ENCODE measurements at regions not wholly inside any gene's neighbourhood (a gene's known extent, or its start where the extent isn't known, plus 50 kb on each side); places are given as distances from the start of the nearest gene placed in this dataset.

DNA sequence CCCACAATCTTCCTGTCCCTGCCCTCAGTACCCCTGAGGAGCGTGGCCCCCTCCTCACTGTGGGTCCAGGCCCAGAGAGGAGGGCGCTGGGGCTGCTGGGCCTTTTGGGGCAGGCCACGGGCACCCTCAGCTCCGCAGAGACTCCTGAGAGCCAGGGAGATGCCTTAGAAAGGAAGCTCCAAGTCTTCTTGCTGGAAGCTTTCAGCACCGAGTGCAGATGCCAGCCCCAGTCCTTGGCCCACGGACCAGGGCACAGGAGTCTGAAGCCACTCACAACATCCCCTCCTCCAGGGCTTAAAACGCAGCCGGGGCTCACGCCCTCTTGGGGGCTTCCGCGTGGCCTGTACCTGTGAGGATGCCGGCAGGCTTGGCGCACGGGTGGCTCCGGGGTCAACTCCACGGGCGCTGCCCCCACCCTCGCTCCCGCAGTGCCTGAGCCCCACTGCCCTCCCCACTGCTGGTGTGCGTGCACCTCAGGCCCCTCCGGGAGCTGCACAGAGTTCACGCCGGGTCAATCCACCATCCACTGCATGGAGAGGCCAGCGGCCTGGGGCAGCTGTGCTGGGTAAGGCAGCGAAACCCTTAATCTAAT, 72.1 kb upstream of the CTDP1 start:
- TF ChIP-seq, protein P1, sequence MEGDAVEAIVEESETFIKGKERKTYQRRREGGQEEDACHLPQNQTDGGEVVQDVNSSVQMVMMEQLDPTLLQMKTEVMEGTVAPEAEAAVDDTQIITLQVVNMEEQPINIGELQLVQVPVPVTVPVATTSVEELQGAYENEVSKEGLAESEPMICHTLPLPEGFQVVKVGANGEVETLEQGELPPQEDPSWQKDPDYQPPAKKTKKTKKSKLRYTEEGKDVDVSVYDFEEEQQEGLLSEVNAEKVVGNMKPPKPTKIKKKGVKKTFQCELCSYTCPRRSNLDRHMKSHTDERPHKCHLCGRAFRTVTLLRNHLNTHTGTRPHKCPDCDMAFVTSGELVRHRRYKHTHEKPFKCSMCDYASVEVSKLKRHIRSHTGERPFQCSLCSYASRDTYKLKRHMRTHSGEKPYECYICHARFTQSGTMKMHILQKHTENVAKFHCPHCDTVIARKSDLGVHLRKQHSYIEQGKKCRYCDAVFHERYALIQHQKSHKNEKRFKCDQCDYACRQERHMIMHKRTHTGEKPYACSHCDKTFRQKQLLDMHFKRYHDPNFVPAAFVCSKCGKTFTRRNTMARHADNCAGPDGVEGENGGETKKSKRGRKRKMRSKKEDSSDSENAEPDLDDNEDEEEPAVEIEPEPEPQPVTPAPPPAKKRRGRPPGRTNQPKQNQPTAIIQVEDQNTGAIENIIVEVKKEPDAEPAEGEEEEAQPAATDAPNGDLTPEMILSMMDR (IDR thresholded peaks at IDR 0.05; ENCODE audit: insufficient read depth, low read length, poor library complexity, severe bottlenecking) = no peak
- DNase-seq (ENCODE audit: extremely low read depth, insufficient read length) = no peak
- Histone ChIP-seq H3K36me3 (ENCODE audit: control insufficient read depth, insufficient read depth, low read length) (no peaks in the 10 kb centered on the region), H3K27me3 (replicated peaks; ENCODE audit: control insufficient read depth, insufficient read depth, low read length) (no peaks in the 10 kb centered on the region), H3K4me3 (replicated peaks; ENCODE audit: low read depth, low read length) (no peak overlapping the region)

DNA sequence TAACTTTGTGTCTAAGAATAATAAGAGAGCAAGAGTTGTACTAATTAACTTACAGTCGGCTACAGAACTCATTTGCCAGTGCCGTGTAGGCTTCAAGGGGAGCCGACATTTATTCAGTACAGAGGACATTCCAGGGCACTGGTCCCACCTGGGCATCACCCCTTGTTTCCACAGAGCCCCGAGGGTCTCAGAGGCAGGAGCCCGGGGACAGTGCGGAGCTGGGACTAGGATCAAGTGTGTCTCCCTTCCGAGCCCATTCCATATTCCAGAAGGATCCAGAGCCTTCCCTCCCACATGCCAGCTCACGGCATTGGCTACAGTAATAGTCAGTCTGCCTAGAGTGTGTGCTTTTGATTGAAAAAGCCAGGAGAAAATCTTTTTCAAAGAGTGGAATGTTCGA, 71.5 kb upstream of the CTDP1 start:
- TF ChIP-seq, protein P1 (IDR thresholded peaks at IDR 0.05; ENCODE audit: insufficient read depth, low read length, poor library complexity, severe bottlenecking) = no peak
- no peaks in the 10 kb centered on the region for H3K27me3 ChIP-seq (replicated peaks; ENCODE audit: control insufficient read depth, insufficient read depth, low read length)
- DNase-seq (ENCODE audit: extremely low read depth, insufficient read length) = no peak
- H3K36me3 ChIP-seq (ENCODE audit: control insufficient read depth, insufficient read depth, low read length) = no peaks in the 10 kb centered on the region
- no peak overlapping the region for H3K4me3 ChIP-seq (replicated peaks; ENCODE audit: low read depth, low read length)

DNA sequence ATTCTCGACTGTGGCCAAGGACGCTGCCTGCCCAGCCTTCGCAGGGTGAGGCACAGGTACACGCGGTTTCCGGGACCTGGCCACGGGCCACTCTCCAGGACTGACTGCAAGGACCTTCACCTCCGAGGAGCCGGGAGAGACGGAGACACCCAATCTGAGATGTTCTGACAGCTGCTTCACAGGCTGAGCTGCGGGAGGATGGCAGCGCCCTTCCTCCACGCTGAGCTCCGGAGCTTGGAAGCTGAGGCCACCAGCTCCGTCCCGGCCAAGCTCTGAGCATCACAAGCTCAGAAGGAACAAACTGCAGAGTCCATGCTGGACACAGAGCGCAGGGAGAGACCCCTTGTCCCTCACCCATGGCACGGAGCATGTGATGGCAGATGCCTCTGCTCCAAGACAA, 71.1 kb upstream of the CTDP1 start:
- TF ChIP-seq, protein P1 (IDR thresholded peaks at IDR 0.05; ENCODE audit: insufficient read depth, low read length, poor library complexity, severe bottlenecking) = no peak
- Histone ChIP-seq H3K4me3 (replicated peaks; ENCODE audit: low read depth, low read length) (no peak overlapping the region), H3K27me3 (replicated peaks; ENCODE audit: control insufficient read depth, insufficient read depth, low read length) (no peaks in the 10 kb centered on the region), H3K36me3 (ENCODE audit: control insufficient read depth, insufficient read depth, low read length) (no peaks in the 10 kb centered on the region)
- no peak for DNase-seq (ENCODE audit: extremely low read depth, insufficient read length)

DNA sequence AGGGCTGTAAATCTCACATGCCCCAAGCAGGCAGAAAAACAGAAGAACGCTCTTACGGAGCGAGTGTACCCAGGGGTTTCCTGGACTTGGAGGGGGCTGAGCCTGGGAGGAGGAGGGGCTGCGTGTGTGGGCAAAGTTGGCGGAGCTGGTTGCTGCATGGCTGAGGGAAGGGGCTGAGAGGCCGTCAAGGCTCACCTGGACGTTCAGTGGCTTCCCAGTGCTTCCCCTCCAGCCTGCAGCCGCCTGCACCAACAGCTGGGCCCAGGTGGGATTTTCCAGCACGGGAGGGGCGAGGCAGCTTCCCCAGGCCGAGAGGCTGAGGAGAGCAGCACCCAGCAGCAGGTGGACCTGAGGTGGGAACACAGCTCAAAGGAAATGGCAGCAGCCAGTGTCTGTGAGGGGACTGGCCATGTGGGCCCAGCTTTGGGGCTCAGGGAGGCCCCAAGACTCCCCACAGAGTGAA, 70.6 kb upstream of the CTDP1 start:
- no peak for DNase-seq (ENCODE audit: extremely low read depth, insufficient read length)
- Histone ChIP-seq H3K27me3 (replicated peaks; ENCODE audit: control insufficient read depth, insufficient read depth, low read length) (no peaks in the 10 kb centered on the region), H3K4me3 (replicated peaks; ENCODE audit: low read depth, low read length) (no peak overlapping the region), H3K36me3 (ENCODE audit: control insufficient read depth, insufficient read depth, low read length) (no peaks in the 10 kb centered on the region)
- TF ChIP-seq, protein P1 (IDR thresholded peaks at IDR 0.05; ENCODE audit: insufficient read depth, low read length, poor library complexity, severe bottlenecking) = no peak

DNA sequence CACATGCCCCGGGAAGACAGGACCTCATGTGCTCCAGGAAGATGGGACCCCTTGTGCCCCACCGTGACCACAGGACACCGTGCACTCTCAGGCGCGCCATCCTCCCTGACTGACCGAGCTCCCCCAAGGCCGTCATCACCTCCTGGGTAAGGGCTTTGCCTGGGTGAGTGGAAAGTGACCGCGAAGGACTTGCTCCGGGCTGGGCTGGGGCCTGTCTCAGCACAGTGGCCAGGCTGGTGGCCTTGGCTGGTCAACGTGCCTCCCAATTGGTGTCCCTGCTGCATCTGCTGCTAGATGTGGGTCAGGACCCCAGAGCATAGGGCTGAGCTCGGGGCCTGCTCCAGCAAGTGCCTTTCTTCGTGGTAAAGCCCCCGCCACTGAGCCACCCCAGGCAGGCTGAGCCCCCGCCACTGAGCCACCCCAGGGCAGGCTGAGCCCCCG, 69.7 kb upstream of the CTDP1 start:
- Histone ChIP-seq H3K27me3 (replicated peaks; ENCODE audit: control insufficient read depth, insufficient read depth, low read length) (no peaks in the 10 kb centered on the region), H3K36me3 (ENCODE audit: control insufficient read depth, insufficient read depth, low read length) (no peaks in the 10 kb centered on the region), H3K4me3 (replicated peaks; ENCODE audit: low read depth, low read length) (no peak overlapping the region)
- TF ChIP-seq, protein P1 (IDR thresholded peaks at IDR 0.05; ENCODE audit: insufficient read depth, low read length, poor library complexity, severe bottlenecking) = no peak
- no peak for DNase-seq (ENCODE audit: extremely low read depth, insufficient read length)
